ENCODE measurements at regions not wholly inside any gene's neighbourhood (a gene's known extent, or its start where the extent isn't known, plus 50 kb on each side); places are given as distances from the start of the nearest gene placed in this dataset.
"Not testable (repeated sequence)": the region's sequence is repeated elsewhere in the genome, so short reads cannot be mapped to it uniquely, and the experiment has no call there.

DNA sequence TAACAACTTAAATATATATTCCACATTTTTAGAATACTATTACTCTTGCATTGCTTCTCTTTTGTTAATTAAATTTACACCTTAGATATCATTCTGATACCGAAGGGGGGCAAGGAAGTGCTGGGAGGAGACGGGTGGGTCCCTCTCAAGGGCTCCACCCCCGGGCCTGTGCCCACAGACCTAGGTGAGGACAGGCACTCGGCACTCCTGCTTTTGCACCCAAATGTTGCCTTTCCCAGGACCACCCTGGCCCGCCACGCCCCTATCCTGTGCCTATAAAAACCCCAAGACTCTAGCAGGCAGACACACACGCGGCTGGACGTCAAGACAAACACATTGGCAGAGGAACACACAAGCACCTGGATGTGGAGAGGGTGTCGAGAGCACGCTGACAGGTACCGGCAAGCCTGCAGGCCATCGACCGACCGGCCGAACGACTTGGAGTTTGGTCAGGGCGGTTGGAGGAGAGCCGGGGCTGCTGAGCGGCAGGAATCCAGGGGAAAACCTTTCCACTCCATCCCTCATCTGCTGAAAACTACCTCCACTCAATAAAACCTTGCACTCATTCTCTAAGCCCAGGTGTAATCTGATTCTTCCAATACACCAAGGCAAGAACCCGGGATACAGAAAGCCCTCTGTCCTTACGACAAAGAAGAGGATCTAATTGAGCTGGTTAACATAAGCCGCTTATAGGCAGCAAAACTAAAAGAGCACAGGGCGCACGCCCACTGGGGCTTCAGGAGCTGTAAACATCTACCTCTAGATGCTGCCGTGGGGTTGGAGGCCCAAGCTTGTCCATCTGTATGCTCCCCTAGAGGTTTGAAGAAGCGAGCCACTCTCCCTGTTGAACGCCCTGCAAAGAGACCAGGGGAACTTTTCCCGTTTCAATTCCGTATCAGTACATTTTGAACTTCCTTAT lies 197.4 kb upstream of the PRSS16 start:
- peaks cover 4% of the 10 kb centered on the region for H3K4me1 ChIP-seq (ENCODE audit: insufficient read depth, poor library complexity, severe bottlenecking)
- ATAC-seq (ENCODE audit: low read depth) (no peak), DNase-seq (ENCODE audit: low spot score) (no peak)
- H3K4me3 ChIP-seq (ENCODE audit: severe bottlenecking) = no peak overlapping the region
- no peaks in the 10 kb centered on the region for H3K27me3 ChIP-seq (ENCODE audit: insufficient read depth, poor library complexity, severe bottlenecking)
- no peaks in the 10 kb centered on the region for H3K36me3 ChIP-seq (ENCODE audit: low read depth)
- no peaks in the 10 kb centered on the region for H3K9me3 ChIP-seq (ENCODE audit: severe bottlenecking)
- H3K27ac ChIP-seq (ENCODE audit: poor library complexity, severe bottlenecking) = no peak overlapping the region
- TF ChIP-seq, protein P1, sequence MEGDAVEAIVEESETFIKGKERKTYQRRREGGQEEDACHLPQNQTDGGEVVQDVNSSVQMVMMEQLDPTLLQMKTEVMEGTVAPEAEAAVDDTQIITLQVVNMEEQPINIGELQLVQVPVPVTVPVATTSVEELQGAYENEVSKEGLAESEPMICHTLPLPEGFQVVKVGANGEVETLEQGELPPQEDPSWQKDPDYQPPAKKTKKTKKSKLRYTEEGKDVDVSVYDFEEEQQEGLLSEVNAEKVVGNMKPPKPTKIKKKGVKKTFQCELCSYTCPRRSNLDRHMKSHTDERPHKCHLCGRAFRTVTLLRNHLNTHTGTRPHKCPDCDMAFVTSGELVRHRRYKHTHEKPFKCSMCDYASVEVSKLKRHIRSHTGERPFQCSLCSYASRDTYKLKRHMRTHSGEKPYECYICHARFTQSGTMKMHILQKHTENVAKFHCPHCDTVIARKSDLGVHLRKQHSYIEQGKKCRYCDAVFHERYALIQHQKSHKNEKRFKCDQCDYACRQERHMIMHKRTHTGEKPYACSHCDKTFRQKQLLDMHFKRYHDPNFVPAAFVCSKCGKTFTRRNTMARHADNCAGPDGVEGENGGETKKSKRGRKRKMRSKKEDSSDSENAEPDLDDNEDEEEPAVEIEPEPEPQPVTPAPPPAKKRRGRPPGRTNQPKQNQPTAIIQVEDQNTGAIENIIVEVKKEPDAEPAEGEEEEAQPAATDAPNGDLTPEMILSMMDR (IDR thresholded peaks at IDR 0.05; ENCODE audit: poor library complexity, severe bottlenecking) = no peak

DNA sequence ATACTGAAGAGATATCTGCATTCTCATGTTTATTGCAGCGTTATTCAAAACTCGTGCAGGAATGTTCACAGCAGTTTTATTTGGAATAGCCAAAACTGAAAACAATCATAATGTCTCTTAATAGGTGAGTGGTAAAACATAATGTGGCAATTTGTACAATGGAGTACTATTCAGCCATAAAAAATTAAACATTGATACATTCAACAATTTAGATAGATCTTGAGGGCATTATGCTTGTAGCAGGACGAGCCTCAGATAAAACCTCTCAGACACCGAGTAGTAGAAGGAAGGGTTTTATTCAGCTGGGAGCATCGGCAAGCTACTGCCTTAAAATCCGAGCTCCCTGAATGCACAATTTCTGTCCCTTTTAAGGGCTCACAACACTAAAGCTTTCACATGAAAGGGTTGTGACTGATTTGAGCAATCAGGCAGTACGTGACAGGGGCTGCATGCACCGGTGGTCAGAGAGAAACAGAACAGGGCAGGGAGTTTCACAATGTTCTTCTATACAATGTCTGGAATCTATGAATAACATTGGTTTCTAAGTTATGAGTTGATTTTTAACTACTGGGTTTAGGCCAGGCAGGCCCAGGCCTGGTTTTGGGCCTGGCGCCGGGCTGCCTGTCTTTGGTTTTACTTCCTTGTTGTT lies 195.3 kb upstream of the PRSS16 start:
- not testable (repeated sequence) for DNase-seq (ENCODE audit: low spot score); ATAC-seq (ENCODE audit: low read depth)

DNA sequence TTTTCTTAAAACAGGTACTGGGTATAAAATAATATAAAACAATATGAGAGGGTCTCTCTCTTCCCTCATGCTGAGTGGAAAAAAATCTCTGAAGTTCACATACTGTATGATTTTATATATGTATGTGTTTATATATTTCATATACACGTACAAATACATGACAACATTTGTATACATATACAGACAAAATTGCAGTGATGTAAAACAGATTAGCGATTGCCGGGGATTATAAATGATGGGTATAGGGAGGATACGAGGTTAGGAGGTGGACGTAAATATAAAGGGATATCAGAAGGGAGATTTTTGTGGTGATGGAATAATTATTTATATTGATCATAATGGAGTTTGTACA lies 194.8 kb upstream of the PRSS16 start:
- Histone ChIP-seq H3K36me3 (ENCODE audit: low read depth) (no peaks in the 10 kb centered on the region), H3K9me3 (ENCODE audit: severe bottlenecking) (no peaks in the 10 kb centered on the region), H3K4me1 (ENCODE audit: insufficient read depth, poor library complexity, severe bottlenecking) (peaks cover 4% of the 10 kb centered on the region), H3K4me3 (ENCODE audit: severe bottlenecking) (no peak overlapping the region), H3K27ac (ENCODE audit: poor library complexity, severe bottlenecking) (peak overlapping the region; percentile 21), H3K27me3 (ENCODE audit: insufficient read depth, poor library complexity, severe bottlenecking) (no peaks in the 10 kb centered on the region)
- ATAC-seq (ENCODE audit: low read depth) = no peak
- no peak for DNase-seq (ENCODE audit: low spot score)
- TF ChIP-seq, protein P1 (IDR thresholded peaks at IDR 0.05; ENCODE audit: poor library complexity, severe bottlenecking) = no peak

More for the DNA sequence above, 195.3 kb upstream of the PRSS16 start:
- peak overlapping the region; percentile 21 for H3K27ac ChIP-seq (ENCODE audit: poor library complexity, severe bottlenecking)
- H3K9me3 ChIP-seq (ENCODE audit: severe bottlenecking); H3K4me3 ChIP-seq (ENCODE audit: severe bottlenecking); H3K27me3 ChIP-seq (ENCODE audit: insufficient read depth, poor library complexity, severe bottlenecking); H3K4me1 ChIP-seq (ENCODE audit: insufficient read depth, poor library complexity, severe bottlenecking); H3K36me3 ChIP-seq (ENCODE audit: low read depth): not testable (repeated sequence)

DNA sequence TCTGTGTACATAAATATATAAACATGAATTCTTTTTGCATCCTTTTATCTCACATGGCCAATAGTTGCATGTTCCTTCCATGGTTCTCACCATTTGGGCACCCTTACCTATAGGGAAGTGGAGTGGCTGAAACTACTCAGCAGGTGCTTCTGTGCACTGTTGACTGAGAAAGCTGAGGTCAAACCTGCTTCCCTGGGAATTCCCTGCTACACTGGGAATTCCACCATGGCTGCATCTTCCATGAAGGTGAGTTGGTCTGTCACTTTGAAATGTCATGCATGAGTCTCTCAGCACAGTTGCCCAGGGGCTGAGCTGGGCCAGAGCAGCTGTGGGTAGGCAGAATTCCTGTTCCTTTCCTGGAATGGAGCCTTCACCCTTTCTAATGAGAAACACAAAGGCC lies 193.8 kb upstream of the PRSS16 start:
- Histone ChIP-seq H3K27ac (ENCODE audit: poor library complexity, severe bottlenecking) (no peak overlapping the region), H3K4me1 (ENCODE audit: insufficient read depth, poor library complexity, severe bottlenecking) (peaks cover 4% of the 10 kb centered on the region), H3K36me3 (ENCODE audit: low read depth) (no peaks in the 10 kb centered on the region), H3K27me3 (ENCODE audit: insufficient read depth, poor library complexity, severe bottlenecking) (no peaks in the 10 kb centered on the region), H3K9me3 (ENCODE audit: severe bottlenecking) (no peaks in the 10 kb centered on the region), H3K4me3 (ENCODE audit: severe bottlenecking) (no peak overlapping the region)
- DNase-seq (ENCODE audit: low spot score) = no peak
- TF ChIP-seq, protein P1 (IDR thresholded peaks at IDR 0.05; ENCODE audit: poor library complexity, severe bottlenecking) = no peak
- ATAC-seq (ENCODE audit: low read depth) = no peak

DNA sequence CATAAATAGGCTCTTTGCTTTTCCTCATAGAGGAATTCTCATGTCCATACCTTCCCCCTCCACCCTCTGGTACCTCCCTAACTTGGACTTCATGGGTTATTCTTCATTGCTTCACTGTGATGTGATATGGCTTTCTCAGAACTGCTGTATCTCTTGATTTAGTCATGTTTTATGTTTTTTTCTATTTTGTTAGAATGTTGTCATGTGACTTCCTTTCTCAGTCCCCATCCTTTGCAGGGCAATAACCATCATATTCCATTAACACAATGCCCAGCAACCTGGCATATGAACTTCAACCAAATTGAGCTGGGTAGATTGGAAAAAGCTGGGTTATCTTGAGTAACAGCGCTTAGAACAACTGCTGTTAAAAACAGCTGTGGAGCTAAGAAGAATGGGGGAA lies 190.9 kb upstream of the PRSS16 start:
- no peaks in the 10 kb centered on the region for H3K36me3 ChIP-seq (ENCODE audit: low read depth)
- DNase-seq (ENCODE audit: low spot score) (no peak), ATAC-seq (ENCODE audit: low read depth) (no peak)
- H3K9me3 ChIP-seq (ENCODE audit: severe bottlenecking) = no peaks in the 10 kb centered on the region
- peaks cover 4% of the 10 kb centered on the region for H3K4me1 ChIP-seq (ENCODE audit: insufficient read depth, poor library complexity, severe bottlenecking)
- no peak overlapping the region for H3K4me3 ChIP-seq (ENCODE audit: severe bottlenecking)
- TF ChIP-seq, protein P1 (IDR thresholded peaks at IDR 0.05; ENCODE audit: poor library complexity, severe bottlenecking) = no peak
- no peaks in the 10 kb centered on the region for H3K27me3 ChIP-seq (ENCODE audit: insufficient read depth, poor library complexity, severe bottlenecking)
- H3K27ac ChIP-seq (ENCODE audit: poor library complexity, severe bottlenecking) = no peak overlapping the region
